HUES6 (cell line): ENCODE measurements at regions not wholly inside any gene's neighbourhood (a gene's known extent, or its start where the extent isn't known, plus 50 kb on each side); places are given as distances from the start of the nearest gene placed in this dataset.

Experiments
- H3K27ac ChIP-seq: 2 replicates; pipeline ENCODE4 v1.7.0; 2013; ENCODE audit warnings: low read depth, mild to moderate bottlenecking, low read length, inconsistent platforms
- H3K27me3 ChIP-seq: 2 replicates; pipeline ENCODE4 v1.6.1; 2013; ENCODE audit warnings: low read length; ENCODE audit not compliant: control insufficient read depth, insufficient read depth
- H3K36me3 ChIP-seq: 2 replicates; pipeline ENCODE4 v1.6.1; 2013; ENCODE audit warnings: low read length; ENCODE audit not compliant: control insufficient read depth, insufficient read depth
- H3K4me1 ChIP-seq: 2 replicates; pipeline ENCODE4 v1.6.1; 2013; ENCODE audit warnings: low read length; ENCODE audit not compliant: control insufficient read depth, insufficient read depth
- H3K4me3 ChIP-seq: 2 replicates; pipeline ENCODE4 v1.5.1; 2013; ENCODE audit warnings: low read depth, low read length
- H3K9ac ChIP-seq: one replicate; pipeline ENCODE4 v1.6.1; 2013; ENCODE audit warnings: mild to moderate bottlenecking, low read length
- H3K9me3 ChIP-seq: 2 replicates; pipeline ENCODE4 v1.6.1; 2013; ENCODE audit warnings: low read depth, low read length; ENCODE audit not compliant: control insufficient read depth, insufficient read depth

DNA sequence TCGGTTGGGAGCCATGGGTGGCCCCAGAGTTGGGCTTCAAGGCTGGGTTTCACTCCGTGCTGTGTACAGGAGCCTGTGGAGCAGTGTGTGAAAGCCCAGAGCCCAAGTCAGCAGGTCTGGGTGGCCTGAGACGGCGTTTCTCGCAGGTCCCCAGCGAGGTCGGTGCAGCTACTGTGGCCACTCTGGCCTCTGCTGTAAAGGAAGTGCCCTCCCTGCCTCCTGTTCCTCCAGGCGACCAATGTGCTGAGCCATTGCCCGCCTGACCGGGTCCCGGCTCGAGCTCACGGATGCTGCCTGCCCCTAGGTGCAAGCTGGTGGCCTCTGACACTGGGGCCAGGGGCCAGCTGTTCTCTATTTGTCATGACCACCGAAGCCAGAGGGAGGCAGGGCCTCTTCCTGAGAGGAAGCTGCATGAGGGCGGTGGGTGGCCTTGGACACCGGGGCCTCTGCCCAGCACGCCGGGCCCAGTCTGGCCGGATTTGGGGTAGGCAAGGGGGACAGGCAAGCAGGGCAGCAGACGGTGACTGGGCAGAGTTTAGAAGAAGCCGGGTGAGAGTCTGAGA, 170.9 kb downstream of the IRF8 start:
- Histone ChIP-seq H3K36me3 (no peaks in the 10 kb centered on the region), H3K4me1 (peaks cover 11% of the 10 kb centered on the region; the same call in 1 of the 2 replicates), H3K4me3 (no peak overlapping the region), H3K9ac (no peak overlapping the region), H3K27me3 (no peaks in the 10 kb centered on the region), H3K9me3 (no peaks in the 10 kb centered on the region), H3K27ac (no peak overlapping the region)

DNA sequence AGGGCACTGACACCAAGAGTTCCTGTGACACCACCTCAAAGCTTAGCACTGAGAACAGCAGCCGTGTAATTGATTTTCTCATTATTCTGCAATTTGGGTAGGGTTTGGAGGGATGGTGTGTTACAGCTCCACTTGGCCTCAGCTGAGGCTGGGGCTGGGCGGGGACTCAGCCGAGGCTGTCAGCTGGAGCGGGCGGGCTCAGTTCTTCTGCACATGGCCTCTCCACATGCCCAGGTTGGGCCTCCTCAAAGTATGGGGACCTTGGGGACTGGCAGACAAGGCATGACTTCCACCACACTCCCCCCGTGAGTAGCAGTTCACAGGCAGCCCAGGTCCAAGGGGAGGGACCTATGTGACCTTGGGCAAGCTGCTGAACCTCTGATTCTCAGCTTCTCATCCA, 171.5 kb downstream of the IRF8 start:
- Histone ChIP-seq H3K27me3 (no peaks in the 10 kb centered on the region), H3K4me3 (no peak overlapping the region), H3K4me1 (peaks cover 18% of the 10 kb centered on the region; the same call in 1 of the 2 replicates), H3K9ac (no peak overlapping the region), H3K27ac (no peak overlapping the region), H3K9me3 (no peaks in the 10 kb centered on the region), H3K36me3 (no peaks in the 10 kb centered on the region)

DNA sequence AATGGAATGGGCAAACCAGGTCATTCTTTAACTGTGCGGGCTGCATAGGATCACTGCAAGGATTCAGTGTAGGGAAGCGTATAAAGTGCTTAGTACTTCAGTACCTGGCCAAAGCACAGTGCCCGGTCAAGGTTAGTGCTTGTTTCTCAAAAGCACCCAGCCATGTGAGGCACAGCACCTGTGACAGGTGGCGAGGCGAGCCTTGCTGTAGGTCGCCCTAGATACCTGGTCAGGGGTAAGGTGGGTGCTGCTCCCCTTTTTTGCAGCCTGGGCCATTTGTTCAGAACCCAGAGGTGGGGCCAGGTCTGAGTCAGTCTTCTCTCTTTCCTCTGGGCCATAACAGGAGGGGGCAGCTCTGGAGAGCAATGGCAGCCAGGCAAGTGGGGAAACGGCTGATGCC, 172.0 kb downstream of the IRF8 start:
- Histone ChIP-seq H3K4me1 (peaks cover 18% of the 10 kb centered on the region; the same call in 1 of the 2 replicates), H3K9ac (no peak overlapping the region), H3K27ac (no peak overlapping the region), H3K9me3 (no peaks in the 10 kb centered on the region), H3K36me3 (no peaks in the 10 kb centered on the region), H3K4me3 (no peak overlapping the region), H3K27me3 (no peaks in the 10 kb centered on the region)

DNA sequence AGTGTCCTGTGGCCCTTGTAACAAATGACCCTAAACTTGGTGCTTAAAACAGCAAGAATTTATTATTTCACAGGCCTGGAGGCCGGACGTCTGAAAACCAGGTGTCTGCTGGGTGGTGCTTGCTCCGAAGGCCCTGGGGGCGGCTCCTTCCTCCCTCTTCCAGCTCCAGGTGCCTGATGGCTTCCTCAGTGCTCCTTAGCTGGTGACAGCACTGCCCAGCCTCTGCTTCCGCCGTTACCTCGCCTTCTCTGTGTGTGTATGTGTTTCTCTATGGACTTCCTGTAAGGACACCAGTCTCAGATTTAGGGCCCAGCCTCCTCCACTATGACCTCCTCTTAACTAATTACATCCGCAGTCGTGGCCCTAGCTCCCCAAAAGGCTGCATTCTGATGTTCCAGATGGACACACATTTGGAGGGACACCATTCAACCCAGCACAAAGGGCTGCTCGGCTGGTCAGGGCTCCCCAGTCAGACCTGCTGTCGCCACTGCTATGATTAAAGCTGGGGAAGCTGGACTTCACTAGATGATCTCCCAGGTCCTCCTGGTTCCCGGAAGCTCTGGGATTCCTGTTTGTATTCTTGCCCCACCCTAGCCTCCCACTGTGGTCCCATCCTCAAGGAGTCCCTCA, 172.8 kb downstream of the IRF8 start:
- no peaks in the 10 kb centered on the region for H3K27me3 ChIP-seq
- no peaks in the 10 kb centered on the region for H3K9me3 ChIP-seq
- H3K27ac ChIP-seq: no peak overlapping the region
- H3K36me3 ChIP-seq: no peaks in the 10 kb centered on the region
- no peak overlapping the region for H3K4me3 ChIP-seq
- no peak overlapping the region for H3K9ac ChIP-seq
- peaks cover 18% of the 10 kb centered on the region; the same call in 1 of the 2 replicates for H3K4me1 ChIP-seq

DNA sequence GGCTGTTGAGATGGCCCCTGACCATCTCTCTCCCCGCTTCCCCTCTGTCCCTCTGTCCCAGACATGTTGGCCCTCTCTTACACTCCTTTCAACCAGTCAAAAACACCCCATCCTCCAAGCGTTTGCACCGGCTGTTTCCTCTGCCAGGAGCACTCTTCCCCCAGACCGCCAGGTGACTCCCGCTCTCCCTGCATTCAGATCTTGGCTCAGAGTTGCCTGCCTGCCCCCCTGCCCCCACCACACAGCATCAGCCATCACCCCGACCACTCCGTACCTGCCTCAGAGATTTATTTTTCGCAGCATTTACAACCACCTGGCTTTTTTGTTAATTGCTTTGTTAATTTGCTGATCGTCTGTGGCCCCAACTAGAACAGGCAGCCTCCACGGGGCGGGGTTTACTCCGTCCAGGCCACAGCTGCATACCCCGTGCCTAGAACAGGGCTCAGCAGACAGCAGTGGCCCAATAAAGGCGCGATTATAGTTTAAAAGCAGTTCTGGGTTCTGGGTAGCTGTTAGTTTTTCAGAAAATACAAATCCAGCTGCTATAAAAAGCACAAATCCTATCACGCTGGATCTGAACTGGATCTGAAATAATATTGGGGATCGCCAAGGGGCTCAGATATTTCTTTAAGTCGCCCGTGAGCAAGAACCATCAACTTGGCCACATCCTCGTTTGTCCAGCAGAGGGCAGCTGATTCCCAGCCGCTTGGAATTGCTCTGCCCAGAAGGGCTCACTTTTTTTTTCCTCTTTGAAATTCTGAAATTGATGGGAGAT, 173.6 kb downstream of the IRF8 start:
- no peak overlapping the region for H3K4me3 ChIP-seq
- no peak overlapping the region for H3K9ac ChIP-seq
- no peaks in the 10 kb centered on the region for H3K27me3 ChIP-seq
- H3K27ac ChIP-seq: no peak overlapping the region
- no peaks in the 10 kb centered on the region for H3K36me3 ChIP-seq
- peaks cover 18% of the 10 kb centered on the region; the same call in 1 of the 2 replicates for H3K4me1 ChIP-seq
- no peaks in the 10 kb centered on the region for H3K9me3 ChIP-seq

DNA sequence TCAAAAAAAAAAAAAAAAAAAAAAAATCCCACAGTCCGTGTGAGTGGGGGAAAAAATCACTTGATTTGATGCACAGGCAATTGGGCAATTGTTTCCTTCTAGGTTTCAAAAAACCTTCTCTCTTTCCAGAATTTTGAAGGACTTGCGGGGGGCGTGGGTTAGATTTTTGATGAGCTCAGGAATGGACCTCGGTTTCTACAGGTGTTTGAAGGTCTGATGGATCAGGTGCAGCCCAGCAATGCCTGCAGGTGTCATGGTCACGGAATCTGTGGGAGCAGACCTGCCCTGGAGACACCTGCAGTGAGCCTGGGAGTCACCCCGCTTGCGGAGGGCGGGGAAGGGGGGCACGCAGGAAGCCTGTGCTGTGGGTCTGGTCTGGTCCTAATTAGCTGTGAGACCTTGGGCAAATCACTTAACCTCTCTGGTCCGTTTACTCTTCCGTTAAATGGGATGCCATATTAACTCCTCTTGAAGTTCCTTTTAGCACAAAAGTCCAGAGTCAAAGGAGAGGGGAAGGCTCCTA, 174.2 kb downstream of the IRF8 start:
- no peaks in the 10 kb centered on the region for H3K36me3 ChIP-seq
- H3K27ac ChIP-seq: no peak overlapping the region
- H3K4me3 ChIP-seq: no peak overlapping the region
- H3K9ac ChIP-seq: no peak overlapping the region
- H3K9me3 ChIP-seq: no peaks in the 10 kb centered on the region
- H3K4me1 ChIP-seq: peaks cover 18% of the 10 kb centered on the region; the same call in 1 of the 2 replicates
- no peaks in the 10 kb centered on the region for H3K27me3 ChIP-seq

DNA sequence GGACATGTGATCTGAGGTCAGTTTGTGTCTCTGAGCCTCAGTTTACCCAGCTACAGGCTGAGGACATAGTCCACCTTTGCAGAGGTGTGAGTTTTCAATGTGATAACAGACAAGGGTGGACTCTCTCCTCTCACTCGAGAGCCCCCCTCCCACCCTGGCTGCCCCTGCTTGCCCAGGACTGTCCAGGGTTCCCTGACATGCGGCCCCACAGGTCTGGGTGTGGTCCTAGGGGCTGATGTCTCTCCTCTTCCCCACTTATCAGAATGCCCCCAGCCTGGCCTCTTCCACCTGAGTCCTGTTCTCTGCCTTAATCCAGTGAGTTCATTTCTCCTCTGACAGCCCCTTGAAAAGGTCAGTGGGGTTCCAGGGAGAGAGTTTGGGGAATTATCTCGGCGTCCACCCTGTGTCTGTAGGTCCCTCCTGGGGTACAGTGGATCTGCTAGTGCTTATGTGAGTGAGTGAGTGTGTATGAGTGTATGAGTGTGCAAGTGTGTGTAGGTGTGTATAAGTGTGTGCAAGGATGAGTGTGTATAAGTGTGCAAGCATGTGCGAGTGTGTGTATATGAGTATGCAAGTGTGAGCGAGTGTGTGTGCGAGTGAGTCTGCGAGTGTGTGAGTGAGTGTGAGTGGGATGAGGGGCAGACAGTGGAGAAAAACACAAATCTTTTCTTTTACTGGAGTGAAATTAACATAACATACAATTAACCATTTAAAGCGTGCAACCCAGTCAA, 175.0 kb downstream of the IRF8 start:
- Histone ChIP-seq H3K4me1 (peaks cover 18% of the 10 kb centered on the region; the same call in 1 of the 2 replicates), H3K27ac (no peak overlapping the region), H3K4me3 (no peak overlapping the region), H3K27me3 (no peaks in the 10 kb centered on the region), H3K9me3 (no peaks in the 10 kb centered on the region), H3K9ac (no peak overlapping the region), H3K36me3 (no peaks in the 10 kb centered on the region)

DNA sequence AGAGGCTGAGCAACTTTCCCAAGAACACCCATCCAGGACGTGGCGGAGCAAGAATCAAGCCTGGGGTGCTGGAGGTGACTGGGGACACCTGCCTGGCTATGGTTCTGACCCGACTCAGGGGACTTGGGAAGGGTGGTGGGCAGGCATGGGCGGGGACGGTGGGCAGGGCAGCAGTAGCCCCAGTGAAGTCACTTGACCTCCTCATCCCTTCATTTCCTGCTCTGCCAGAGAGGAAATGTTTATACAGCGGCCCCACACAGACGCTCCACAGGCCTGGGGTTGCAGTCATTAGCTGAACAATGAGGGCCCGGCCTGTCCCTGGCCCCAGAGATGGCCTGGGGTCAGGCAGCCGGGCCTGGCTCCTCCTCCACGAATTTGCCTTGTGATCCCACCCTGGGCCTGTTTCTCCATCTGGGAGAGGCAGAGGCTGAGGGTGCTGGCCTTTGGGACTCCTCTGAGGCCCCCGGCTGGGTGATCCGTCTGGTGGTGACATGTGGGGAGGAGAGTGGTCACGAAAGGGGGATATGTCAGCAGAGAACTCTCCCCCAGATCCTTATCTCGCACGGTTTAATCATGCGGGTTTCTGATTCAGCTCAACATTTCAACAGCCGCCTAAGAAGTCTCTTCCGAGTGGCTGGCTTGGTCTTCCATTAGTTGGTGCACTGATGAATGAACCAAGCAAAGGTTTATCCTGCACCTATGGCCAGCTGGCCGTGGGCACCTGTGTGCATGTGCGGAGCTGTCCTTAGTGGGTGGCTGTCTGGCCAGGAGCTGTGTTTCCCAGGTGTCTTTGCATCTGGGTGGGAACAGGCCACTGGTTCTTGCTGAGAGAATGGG, 175.9 kb downstream of the IRF8 start:
- no peak overlapping the region for H3K27ac ChIP-seq
- no peaks in the 10 kb centered on the region for H3K27me3 ChIP-seq
- no peaks in the 10 kb centered on the region for H3K9me3 ChIP-seq
- peaks cover 18% of the 10 kb centered on the region; the same call in 1 of the 2 replicates for H3K4me1 ChIP-seq
- H3K4me3 ChIP-seq: no peak overlapping the region
- no peaks in the 10 kb centered on the region for H3K36me3 ChIP-seq
- peak overlapping the region; percentile 1 for H3K9ac ChIP-seq

DNA sequence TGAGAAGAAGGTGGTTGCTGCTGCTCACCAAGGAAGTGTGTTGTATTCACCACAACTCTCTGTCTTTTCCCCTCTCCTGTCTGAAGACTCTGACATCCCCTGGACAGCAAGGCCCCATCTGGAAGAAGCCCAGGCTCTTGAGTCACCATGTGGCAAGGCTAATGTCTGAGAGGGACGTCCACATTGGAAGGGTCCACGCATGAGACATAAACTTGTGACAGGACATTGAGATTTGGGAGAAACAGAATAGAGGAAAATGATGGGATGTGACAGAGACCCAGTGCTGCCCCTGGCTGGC, 176.5 kb downstream of the IRF8 start:
- H3K36me3 ChIP-seq: no peaks in the 10 kb centered on the region
- H3K9me3 ChIP-seq: no peaks in the 10 kb centered on the region
- H3K4me1 ChIP-seq: peaks cover 18% of the 10 kb centered on the region; the same call in 1 of the 2 replicates
- H3K27me3 ChIP-seq: no peaks in the 10 kb centered on the region
- no peak overlapping the region for H3K27ac ChIP-seq
- no peak overlapping the region for H3K4me3 ChIP-seq
- peak overlapping the region; percentile 1 for H3K9ac ChIP-seq

DNA sequence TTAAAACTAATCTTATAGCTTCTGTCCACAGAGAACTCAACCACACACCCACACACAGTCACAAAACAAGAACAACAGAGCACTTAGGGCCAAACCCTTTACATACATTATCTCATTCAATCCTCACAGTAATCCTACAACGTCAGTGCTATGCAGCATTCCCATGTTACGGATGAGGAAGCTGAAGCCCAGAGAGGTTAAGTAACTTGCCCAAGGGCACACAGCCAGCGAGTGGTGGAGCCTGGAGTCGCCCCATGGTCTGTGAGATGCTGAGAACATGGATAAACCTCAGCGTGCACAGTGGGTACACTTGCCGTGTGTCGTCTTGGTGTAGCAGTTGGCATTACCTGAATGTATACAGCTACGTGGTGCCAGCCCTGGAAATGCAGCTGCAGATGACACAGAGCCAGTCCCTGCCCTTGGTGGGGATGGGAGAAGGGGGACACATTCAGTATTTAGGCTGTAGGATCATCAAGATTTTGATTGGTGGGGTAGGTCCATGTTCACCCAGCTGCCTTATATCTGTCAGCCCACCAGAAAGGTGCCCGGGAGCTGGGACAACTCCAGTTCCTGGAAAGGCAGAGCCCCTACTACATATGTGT, 177.0 kb downstream of the IRF8 start:
- H3K27me3 ChIP-seq: no peaks in the 10 kb centered on the region
- no peaks in the 10 kb centered on the region for H3K36me3 ChIP-seq
- no peaks in the 10 kb centered on the region for H3K9me3 ChIP-seq
- H3K4me3 ChIP-seq: no peak overlapping the region
- no peak overlapping the region for H3K9ac ChIP-seq
- peaks cover 18% of the 10 kb centered on the region; the same call in 1 of the 2 replicates for H3K4me1 ChIP-seq
- H3K27ac ChIP-seq: no peak overlapping the region
